DMS79 treated with DMSO at 0.1 percent for 48 hours (cell line): ENCODE measurements at regions not wholly inside any gene's neighbourhood (a gene's known extent, or its start where the extent isn't known, plus 50 kb on each side); places are given as distances from the start of the nearest gene placed in this dataset.

Experiments used
- DNase-seq: peaks from one replicate; lab custom pipeline; 2025; lab: John Stamatoyannopoulos, UW

DNA sequence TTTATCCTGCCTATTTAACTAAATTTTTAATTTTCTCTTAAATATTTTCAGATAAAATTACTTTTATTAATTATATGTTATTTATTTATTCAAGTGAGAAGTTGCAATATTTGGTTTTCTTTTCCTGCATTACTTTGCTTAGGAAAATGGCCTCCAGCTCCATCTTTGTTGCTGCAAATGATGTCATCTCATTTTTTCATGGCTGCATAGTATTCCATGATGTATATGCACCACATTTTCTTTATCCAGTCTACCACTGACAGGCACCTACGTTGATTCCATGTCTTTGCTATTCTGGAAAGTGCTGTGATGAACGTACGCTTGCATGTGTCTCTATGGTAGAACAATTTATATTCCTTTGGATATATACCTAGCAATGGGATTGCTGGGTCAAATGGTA is 186.9 kb upstream of the LYPLAL1 start:
- no peak for DNase-seq

DNA sequence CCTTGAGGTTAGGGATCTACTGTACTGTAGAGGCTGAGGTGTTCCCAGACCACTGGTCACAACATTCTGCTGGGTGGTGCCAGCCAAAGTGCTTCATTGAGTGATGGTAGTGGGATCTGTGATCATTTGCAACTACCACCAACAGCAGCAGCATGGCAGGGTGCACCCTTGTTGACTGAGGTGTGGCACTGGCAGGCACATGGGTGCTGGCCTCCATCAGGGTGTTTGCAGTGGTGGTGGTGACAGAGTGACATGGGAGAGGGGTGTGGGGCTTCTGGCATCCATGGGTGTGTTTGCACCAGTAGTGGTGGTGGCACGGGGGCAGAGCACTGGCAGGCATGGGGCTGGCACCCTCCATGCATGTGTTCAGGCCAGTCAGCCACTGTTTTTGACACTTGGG is 183.7 kb upstream of the LYPLAL1 start:
- DNase-seq: no peak

DNA sequence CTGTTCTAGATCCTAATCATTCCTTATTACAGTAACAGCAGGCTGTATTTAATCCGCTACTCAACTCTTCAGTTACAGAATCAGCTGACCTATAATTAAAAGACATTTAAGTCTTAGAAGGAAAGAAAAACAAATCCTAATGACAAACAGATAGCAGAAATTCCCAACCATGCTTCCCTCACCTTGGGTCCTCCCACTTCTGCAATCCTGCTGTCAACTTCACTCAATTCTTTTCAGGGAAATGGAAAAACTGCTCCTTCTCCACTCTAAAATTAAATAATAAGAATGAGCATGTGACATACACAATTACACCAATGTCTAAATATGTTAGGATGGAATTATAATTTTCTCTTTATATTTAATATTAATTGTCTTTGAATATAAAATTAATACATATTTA is 182.6 kb upstream of the LYPLAL1 start:
- no peak for DNase-seq

DNA sequence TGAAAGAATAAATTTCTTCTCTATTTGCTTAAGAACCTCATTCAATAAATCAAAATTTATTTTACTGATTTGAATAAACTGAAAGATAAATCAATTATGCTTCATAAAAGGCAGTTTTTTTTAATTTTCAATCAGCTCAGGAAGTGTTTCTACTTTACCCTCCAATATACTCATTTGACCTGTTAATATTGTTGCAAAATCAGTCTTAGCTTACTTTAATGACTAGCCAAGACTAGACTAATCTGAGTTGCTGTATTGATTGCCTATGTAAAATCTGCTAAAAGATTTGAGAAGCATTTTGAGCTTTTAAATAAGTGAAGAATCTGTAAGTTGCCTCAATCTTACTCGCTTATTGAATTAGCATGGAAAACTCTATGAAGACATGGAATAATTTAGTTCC is 179.1 kb upstream of the LYPLAL1 start:
- no peak for DNase-seq

DNA sequence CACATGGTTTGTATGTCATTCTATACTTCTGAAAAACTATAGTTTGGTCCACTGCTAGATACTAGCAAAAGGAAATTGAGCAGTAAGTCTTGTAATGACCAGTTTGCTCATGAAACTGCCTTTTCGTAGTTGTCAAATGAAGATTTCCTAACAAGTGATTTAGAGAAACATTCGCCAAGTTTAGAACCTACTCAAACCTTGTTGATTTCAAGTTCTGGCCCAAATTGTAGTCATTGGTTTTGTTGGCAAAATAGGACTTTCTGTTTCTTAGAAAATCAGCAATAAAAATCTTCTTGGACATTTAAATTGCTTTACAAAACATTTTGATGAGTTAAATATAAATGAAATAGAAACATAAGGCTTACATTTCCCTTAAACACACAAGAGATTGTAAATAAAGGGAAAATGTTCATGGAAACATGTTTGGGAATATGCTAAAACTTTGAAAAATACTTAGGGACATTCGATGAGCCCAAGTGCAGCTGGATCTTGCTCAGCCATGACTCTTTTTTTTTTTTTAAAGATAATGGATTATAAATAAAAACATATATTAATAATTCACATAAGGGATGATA is 178.5 kb upstream of the LYPLAL1 start:
- DNase-seq: no peak

DNA sequence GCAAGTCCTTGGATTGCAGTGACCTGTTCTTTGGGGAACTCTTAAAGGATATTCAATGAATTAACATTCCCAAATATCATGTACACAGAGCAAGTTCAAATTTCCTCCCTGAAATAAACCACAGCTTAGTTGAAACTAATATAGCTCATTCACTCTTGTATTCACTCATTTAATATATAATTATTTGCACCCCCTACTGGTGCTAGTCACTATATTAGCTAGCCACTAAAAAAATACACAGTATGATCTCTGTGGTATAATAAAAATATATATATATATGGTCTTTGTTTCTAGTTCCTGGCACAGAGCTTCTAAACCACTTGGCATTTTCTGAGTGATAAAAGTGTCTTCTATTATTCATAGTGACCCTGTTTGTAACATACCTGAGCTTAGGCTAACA is 177.3 kb upstream of the LYPLAL1 start:
- no peak for DNase-seq

DNA sequence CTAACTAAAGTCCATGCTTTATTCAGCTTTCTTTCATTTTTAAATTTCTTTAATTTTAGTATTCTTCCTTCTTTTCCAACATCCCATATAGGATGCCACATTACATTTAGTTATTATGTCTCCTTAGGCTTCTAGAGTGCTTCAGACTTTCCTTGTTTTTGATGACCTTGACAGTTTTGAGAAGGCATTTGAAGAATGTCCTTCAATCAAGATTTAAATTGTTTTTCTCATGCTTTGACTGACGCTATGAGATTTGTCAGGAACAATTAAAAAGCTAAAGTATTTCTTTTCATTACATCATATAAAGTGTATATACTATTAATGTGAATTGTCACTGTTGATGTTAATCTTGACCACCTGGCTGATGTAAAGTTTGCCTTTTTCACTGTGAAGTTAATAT is 173.7 kb upstream of the LYPLAL1 start:
- DNase-seq: no peak

DNA sequence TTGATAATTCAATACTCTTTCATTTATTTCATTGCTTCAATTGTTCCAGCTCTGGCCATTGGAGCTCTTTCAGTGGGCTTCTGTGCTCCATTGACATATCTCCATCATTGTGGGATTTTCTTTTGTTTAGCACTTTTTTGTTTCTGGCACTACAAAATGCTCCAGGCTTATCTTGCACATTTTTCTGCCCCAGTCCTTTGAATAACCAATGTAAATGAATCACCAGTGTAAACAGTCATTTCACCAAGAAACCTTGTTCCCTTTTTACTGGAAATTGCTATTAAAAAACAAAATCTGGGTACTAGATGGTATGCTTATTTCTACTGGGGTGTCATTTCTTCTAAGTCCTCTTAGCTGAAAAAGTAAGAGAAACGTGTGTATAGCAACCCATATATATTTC is 173.0 kb upstream of the LYPLAL1 start:
- no peak for DNase-seq

DNA sequence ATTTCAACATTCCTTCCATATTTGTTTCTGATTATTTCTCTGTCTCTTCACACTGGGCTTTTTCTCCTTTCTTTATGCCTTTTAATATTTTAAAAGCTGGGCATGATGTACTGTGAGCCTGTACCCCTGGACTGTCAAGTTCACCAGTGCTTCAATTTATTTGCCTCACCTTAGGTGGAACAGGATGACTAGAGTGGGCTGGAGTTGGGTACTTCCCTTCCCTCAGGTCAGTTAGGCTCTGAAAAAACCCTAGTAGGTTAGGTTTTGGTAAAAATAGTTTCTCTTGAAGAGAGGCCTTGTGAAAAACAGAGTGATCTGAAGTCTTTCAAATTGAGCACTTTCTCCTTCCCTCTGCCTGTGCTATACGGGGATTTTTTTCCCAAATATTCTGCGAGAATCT is 163.0 kb upstream of the LYPLAL1 start:
- DNase-seq: no peak

DNA sequence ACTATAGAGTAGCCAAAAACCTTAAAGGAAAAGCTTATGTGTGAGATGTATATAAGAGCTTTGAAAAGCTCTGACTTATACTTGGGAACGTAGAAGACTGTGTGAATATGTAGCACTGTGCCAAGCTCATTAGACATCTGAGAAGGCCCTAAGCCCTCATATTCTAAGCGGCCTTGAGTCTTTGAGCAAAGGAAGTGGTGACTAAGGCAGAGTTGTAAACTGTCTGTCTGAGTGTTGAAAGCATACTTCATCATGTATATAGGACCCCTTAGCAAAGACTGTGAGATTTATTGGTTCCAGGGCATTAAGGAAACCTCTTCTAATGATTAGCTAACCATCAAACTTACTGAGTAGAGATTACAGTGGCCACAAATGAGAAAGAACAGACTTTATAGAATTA is 153.3 kb upstream of the LYPLAL1 start:
- DNase-seq: no peak

DNA sequence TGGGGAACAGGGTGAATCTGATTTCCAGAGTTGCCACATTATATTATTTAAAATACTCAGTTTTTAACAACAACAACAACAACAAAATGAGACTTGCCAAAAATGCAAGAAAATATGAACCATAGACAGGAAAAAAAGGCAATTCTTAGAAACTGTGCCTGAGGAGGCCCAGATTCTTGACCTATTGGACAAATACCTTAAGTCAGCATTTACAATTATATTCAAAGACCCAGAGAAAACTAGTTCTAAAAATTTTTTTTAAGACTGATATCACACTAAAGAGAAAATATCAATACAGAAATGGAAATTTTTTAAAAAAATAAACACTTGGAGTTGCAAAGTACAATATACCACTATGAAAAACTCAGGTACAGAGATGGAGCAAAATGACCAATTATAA is 152.8 kb upstream of the LYPLAL1 start:
- no peak for DNase-seq

DNA sequence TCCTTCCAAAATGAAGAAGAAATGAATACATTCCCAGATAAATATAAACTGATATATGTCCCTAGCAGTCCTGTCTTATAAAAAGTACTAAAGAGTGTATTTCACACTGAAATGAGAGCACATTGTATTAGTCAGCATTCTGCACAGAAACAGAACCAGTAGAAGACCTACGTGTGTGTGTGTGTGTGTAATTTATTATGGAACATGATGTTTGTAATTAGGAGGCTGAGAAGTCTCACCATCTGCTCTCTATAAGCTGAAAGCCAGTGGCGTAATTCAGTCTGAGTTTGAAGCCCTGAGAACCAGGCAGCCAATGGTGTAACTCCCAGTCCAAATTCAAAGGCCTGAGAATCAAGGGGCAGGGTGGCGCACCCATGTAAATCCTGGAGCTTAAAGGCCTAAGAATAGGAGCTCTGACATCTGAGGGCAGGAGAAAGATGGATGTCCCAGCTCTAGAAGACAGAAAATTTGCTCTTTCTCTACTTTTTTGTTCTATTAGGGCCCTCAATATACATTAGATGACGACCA is 146.5 kb upstream of the LYPLAL1 start:
- no peak for DNase-seq

DNA sequence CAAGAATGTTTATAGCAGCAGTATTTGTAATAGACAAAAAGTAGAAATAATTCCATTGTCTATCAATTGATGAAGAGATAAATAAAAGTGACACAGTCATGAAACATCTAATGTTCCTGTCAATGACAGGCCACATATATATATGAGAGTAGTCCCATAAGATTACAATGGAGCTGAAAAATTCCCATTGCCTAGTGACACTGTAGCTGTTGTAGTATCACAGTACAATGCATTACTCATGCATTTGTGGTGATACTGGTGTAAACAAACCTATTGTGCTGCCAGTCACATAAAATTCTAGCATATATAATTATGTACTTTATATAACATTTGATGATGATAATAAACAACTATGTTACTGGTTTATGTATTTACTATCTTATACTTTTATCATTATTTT is 141.9 kb upstream of the LYPLAL1 start:
- no peak for DNase-seq

DNA sequence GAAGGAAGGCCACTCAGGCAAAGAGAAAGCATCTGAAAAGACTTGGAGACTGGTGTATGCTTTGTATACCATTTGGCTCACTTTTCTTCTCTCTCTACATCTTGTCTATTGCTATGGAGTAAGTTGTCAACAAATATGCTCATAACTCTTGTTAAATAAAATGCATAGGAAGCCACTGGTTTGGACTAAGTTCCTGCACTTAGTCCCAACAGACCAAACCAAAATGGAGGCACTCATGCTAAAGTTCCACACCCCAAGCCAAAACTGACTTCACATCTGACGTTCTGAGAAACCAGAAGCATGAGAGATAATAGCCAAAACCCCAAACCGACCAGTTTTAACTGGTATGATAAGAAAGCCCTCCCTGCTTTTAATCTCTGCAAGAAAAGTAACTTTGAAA is 135.3 kb upstream of the LYPLAL1 start:
- DNase-seq: no peak

DNA sequence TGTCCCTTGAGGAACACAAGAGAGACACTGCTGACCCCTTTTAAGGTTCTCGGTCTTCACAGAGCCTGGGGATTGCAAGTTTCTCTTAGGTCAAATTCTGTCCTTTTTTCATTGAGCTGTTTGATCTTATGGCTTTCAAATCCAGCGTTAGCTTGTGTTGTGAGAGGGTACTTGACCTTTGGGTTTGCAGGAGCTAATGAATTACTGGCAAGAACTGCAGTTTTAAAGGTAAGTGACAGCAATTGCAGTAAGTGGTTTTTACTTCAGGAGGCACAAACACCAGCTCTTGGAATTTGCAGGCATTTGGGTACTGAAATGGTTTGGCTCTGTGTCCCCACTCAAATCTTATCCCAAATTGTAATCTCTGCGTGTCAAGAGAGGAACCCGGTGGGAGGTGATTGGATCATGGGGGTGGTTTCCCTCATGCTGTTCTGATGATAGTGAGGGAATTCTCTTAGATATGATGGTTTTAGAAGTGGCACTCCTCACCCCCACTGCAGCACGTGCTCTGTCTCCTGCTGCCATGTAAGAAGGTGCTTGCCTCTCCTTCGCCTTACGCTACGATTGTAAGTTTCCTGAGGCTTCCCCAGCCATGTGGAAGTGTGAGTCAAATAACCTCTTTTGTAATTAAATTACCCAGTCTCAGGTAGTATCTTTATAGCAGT is 134.5 kb upstream of the LYPLAL1 start:
- DNase-seq: no peak

DNA sequence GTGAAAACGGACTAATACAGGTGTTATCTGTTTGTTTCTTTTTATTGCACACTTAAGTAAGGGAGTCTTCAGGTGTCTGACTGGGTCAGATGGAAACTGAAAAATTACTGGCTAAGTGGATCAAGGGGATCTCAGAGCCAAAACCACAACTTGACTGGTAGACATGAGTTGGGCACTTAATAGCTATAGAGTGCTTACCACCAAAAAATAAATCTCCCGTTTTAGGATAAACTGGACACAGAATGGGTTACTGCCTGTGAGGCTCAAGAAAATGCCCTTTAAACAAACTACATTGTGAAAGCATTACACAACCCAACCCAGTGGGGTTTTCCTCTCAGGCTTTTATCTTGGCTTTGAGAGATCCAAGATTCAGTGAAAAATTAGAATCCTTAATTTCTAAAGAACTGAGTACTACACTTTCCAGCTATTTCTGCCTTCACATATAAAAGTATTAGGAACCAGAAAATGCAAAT is 134.0 kb upstream of the LYPLAL1 start:
- no peak for DNase-seq

DNA sequence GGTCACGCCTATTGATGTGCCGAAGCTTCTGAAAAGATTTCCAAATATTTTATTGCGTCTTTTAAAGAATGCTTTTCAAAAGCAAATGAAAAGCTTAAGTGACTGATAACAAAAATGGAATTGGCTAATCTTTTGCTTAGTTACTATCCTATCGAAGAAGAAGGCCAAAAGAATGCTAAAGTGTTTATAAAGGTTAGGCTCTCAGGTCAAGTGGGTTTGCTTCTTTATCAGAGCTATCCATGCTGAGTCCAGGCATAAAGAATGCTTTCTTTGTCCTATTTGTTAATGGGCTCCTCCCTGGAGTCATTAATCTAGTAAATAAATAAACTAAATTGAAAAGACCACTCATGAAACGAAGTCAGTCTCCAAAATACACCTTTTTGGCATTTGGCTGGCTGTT is 133.4 kb upstream of the LYPLAL1 start:
- DNase-seq: no peak

DNA sequence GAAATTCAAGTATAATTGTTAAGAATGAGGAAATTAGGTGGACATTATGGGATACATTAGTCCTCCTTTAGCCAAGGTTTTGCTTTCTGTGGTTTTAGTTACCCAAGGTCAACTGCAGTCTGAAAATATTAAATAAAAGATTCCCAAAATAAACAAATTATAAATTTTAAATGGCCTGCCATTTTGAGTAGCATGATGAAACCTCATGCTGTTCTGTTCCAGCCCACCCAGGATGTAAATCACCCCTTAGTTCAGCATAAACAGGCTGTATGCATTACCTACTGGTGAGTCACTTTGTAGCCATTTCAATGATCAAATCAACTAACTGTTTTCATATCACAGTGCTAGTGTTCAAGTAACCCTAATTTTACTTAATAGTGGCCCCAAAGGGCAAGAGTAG is 132.5 kb upstream of the LYPLAL1 start:
- DNase-seq: no peak

DNA sequence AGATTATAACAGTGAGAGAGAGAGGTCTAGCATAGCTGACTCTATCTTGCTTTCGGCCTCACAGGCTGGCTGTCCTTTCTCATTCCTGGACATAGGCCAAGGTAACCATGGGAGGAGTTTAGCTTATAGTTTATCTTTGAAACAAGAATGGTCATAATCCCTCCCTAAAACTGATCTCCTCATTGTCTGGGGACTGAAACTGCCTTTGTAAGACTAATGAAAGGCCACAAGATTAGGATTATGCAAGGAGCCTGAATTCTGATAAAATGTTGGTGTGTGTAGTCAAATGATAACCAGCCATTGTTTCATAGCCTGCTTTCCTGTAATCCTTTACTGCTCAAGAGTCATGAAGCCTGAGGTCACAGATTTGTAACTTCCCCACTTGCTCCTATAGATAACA is 131.9 kb upstream of the LYPLAL1 start:
- DNase-seq: no peak

DNA sequence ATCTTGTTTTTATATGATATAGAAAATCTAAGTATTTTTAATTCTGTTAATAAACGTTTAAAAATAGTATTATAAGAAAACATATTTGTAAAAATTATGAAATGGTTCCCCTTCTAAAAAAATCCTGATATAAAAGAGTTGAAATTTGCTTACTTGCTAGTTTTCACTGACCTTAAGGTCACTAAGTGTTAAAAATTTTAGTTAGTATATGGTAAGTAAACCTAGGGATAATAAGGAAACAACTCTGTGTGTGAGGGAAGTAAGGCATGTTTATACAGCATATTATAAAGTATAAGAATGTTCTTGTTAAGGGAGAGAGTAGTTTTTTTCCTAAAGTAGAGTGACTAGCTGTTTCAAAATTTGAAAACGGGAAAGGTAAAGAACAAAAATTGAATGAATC is 130.9 kb upstream of the LYPLAL1 start:
- DNase-seq: no peak

DNA sequence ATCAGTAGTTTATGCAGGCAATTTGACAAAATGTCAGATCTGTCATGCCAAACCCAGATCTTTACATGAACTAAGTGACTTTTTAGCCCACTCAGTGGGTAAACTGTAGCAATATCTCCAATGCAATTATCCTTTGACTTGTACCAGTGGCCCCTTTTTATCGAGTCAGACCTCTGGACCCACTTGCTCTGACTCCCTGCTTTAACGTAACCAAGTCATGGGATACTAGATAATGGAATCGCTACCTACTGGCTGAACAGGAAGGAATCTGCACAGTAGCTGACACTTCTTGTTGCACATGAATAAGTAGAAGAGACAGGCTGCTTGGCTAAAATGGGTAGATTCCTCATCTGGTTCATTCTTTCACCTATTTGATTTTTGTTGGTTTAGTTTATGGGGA is 128.4 kb upstream of the LYPLAL1 start:
- DNase-seq: no peak

DNA sequence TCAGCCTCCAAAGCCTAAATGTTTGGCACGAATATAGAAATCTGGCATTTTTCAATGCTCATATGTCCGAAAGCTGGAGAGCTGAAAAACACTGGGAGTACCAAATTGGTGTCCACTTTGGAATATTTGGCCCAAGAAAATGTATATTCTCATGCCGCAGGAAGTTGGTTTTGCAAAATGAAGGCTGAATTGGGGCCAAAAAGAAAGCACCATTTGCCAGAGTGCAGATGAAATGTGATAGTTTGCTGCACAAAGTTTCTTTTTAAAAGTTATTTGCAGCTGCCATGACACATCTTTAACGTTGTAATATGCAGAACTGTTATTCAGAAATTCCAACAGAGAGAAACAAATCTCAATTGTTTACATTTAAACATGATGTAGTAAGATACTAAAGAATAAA is 124.2 kb upstream of the LYPLAL1 start:
- no peak for DNase-seq

DNA sequence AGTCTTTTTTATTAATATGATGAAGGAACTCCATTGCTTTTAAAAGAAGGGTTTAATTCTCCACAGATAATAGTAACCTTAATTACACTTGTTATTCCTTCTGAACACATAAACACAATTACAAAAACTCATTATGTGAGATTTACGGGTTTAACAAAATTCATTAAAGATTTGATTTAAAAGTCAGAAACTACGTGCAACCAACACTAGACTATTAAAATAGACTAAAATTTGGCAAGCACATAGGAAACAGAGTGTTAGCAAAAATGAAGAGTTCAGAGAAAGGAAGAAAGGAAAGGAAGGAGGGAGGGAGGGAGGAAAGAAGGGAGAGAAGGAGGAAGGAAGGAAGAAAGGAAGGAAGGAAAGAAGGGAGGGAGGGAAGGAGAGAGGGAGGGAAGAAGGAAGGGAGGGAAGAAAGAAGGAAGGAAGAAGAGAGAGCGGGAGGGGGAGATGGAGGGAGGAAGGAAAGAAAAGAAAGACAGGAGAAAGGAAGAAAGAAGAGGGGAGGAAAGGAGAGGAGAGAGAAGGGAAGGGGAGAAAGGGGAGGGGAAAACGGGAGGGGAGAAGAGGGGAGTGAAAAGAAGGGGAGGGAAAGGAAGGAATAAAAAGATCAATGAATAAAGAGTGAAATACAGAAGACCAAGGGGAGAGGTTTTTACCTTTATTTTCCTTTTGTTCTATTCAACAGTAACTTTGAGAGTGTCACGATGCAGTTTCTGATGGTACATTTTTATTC is 123.4 kb upstream of the LYPLAL1 start:
- no peak for DNase-seq

DNA sequence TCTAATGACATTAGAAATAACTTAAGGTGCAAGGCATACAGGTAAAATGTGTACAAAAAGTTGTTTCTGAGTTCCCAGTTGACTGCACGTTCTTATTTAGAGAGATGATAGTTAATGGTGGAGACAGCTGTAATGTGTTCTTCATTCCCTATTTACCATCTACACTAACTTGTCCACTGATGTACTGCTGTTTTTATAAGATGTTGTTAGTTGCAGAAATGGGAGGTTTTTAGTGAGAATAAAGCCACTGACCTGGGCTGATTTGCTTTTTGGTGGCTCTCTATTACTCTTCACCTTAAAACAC is 122.9 kb upstream of the LYPLAL1 start:
- no peak for DNase-seq
